Muscle of leg (tissue), 3 donors: ENCODE measurements at regions not wholly inside any gene's neighbourhood (a gene's known extent, or its start where the extent isn't known, plus 50 kb on each side); places are given as distances from the start of the nearest gene placed in this dataset.

Source experiments
- DNase-seq: peaks from one replicate; pipeline ENCODE4 v3.0.0; 2013
- H3K27ac ChIP-seq: one replicate; pipeline ENCODE4 v1.5.1; 2013; ENCODE audit warnings: mild to moderate bottlenecking, low read length, control low read depth
- H3K27me3 ChIP-seq: one replicate; pipeline ENCODE4 v1.6.1; 2013; ENCODE audit warnings: low read length; ENCODE audit not compliant: control insufficient read depth, insufficient read depth
- H3K36me3 ChIP-seq: one replicate; pipeline ENCODE4 v1.6.1; 2013; ENCODE audit warnings: low read length; ENCODE audit not compliant: control insufficient read depth, insufficient read depth
- H3K4me1 ChIP-seq: one replicate; pipeline ENCODE4 v1.6.1; 2013; ENCODE audit warnings: low read length; ENCODE audit not compliant: control insufficient read depth, insufficient read depth
- H3K4me3 ChIP-seq: one replicate; pipeline ENCODE4 v1.5.1; 2013; ENCODE audit warnings: low read length, control low read depth
- H3K9me3 ChIP-seq: replicated peaks from 2 replicates; pipeline ENCODE4 v1.6.1; 2013; ENCODE audit warnings: low read depth, low read length; ENCODE audit not compliant: control insufficient read depth
- WGBS: methylation state at CpG from one replicate; pipeline ENCODE4 v1.1.5; 2013; ENCODE audit warnings: missing lambda C conversion rate; ENCODE audit not compliant: insufficient coverage; 5-methylcytosine and 5-hydroxymethylcytosine counted together

- Histone ChIP-seq H3K4me3 (no peak overlapping the region), H3K27ac (no peak overlapping the region), H3K36me3 (no peaks in the 10 kb centered on the region), H3K4me1 (no peaks in the 10 kb centered on the region), H3K27me3 (no peaks in the 10 kb centered on the region), H3K9me3 (peaks cover 16% of the 10 kb centered on the region)
- no peak for DNase-seq
- 48% methylated on average over 2 of the region's 4 CpGs for WGBS
Measured at GRCh38 chrX:122813876-122814275, 370.2 kb upstream of the GRIA3 start.

GRCh38 chrX:122816288-122816687, 367.8 kb upstream of the GRIA3 start:
- WGBS = no CpG with 5 or more reads among the region's 1 CpG
- DNase-seq = no peak
- H3K4me3 ChIP-seq = no peak overlapping the region
- H3K36me3 ChIP-seq = no peaks in the 10 kb centered on the region
- no peaks in the 10 kb centered on the region for H3K4me1 ChIP-seq
- no peak overlapping the region for H3K27ac ChIP-seq
- H3K27me3 ChIP-seq = no peaks in the 10 kb centered on the region
- peaks cover 19% of the 10 kb centered on the region for H3K9me3 ChIP-seq

- Histone ChIP-seq H3K27ac (no peak overlapping the region), H3K4me1 (no peaks in the 10 kb centered on the region), H3K27me3 (no peaks in the 10 kb centered on the region), H3K4me3 (no peak overlapping the region), H3K36me3 (no peaks in the 10 kb centered on the region), H3K9me3 (peaks cover 19% of the 10 kb centered on the region)
- no peak for DNase-seq
- WGBS = 92% methylated on average over 9 of the region's 12 CpGs
Measured at GRCh38 chrX:122817321-122817955, 366.6 kb upstream of the GRIA3 start.

- WGBS = 62% methylated on average over 4 of the region's 4 CpGs
- Histone ChIP-seq H3K9me3 (peaks cover 19% of the 10 kb centered on the region), H3K4me1 (no peaks in the 10 kb centered on the region), H3K27me3 (no peaks in the 10 kb centered on the region), H3K4me3 (no peak overlapping the region), H3K27ac (no peak overlapping the region), H3K36me3 (no peaks in the 10 kb centered on the region)
- DNase-seq = no peak
Measured at GRCh38 chrX:122818068-122818467, 366.0 kb upstream of the GRIA3 start.

- H3K4me3 ChIP-seq = no peak overlapping the region
- H3K27ac ChIP-seq = no peak overlapping the region
- H3K9me3 ChIP-seq = no peaks in the 10 kb centered on the region
- DNase-seq = no peak
- no peaks in the 10 kb centered on the region for H3K27me3 ChIP-seq
- no CpG with 5 or more reads among the region's 6 CpGs for WGBS
- no peaks in the 10 kb centered on the region for H3K4me1 ChIP-seq
- no peaks in the 10 kb centered on the region for H3K36me3 ChIP-seq
Measured at GRCh38 chrX:122833230-122833629, 350.8 kb upstream of the GRIA3 start.

GRCh38 chrX:122835886-122836285, 348.2 kb upstream of the GRIA3 start:
- Histone ChIP-seq H3K36me3 (no peaks in the 10 kb centered on the region), H3K27me3 (no peaks in the 10 kb centered on the region), H3K4me1 (no peaks in the 10 kb centered on the region), H3K27ac (no peak overlapping the region), H3K4me3 (no peak overlapping the region), H3K9me3 (no peaks in the 10 kb centered on the region)
- DNase-seq = no peak
- no CpG with 5 or more reads among the region's 1 CpG for WGBS

- Histone ChIP-seq H3K27me3 (peaks cover 2% of the 10 kb centered on the region), H3K4me1 (no peaks in the 10 kb centered on the region), H3K9me3 (no peaks in the 10 kb centered on the region), H3K4me3 (no peak overlapping the region), H3K36me3 (no peaks in the 10 kb centered on the region), H3K27ac (no peak overlapping the region)
- WGBS = 75% methylated on average over 1 of the region's 4 CpGs
- DNase-seq = no peak
Measured at GRCh38 chrX:122850326-122850725, 333.8 kb upstream of the GRIA3 start.

GRCh38 chrX:122856205-122856604, 327.9 kb upstream of the GRIA3 start:
- H3K36me3 ChIP-seq = no peaks in the 10 kb centered on the region
- no peaks in the 10 kb centered on the region for H3K4me1 ChIP-seq
- no peak for DNase-seq
- peaks cover 2% of the 10 kb centered on the region for H3K27me3 ChIP-seq
- H3K27ac ChIP-seq = no peak overlapping the region
- no peak overlapping the region for H3K4me3 ChIP-seq
- no peaks in the 10 kb centered on the region for H3K9me3 ChIP-seq
- WGBS = 0% methylated on average over 1 of the region's 2 CpGs

GRCh38 chrX:122857734-122858133, 326.3 kb upstream of the GRIA3 start:
- Histone ChIP-seq H3K9me3 (no peaks in the 10 kb centered on the region), H3K4me1 (no peaks in the 10 kb centered on the region), H3K4me3 (no peak overlapping the region), H3K36me3 (no peaks in the 10 kb centered on the region), H3K27me3 (no peaks in the 10 kb centered on the region), H3K27ac (no peak overlapping the region)
- WGBS = no CpG with 5 or more reads among the region's 2 CpGs
- no peak for DNase-seq

- Histone ChIP-seq H3K9me3 (no peaks in the 10 kb centered on the region), H3K36me3 (no peaks in the 10 kb centered on the region), H3K27me3 (no peaks in the 10 kb centered on the region), H3K4me3 (no peak overlapping the region), H3K27ac (no peak overlapping the region), H3K4me1 (no peaks in the 10 kb centered on the region)
- whole genome bisulfite sequencing = 40% methylated on average over 1 of the region's 3 CpGs
- DNase-seq = no peak
Measured at GRCh38 chrX:122863067-122863466, 321.0 kb upstream of the GRIA3 start.

- Histone ChIP-seq H3K36me3 (no peaks in the 10 kb centered on the region), H3K4me1 (no peaks in the 10 kb centered on the region), H3K4me3 (no peak overlapping the region), H3K9me3 (no peaks in the 10 kb centered on the region), H3K27ac (no peak overlapping the region), H3K27me3 (no peaks in the 10 kb centered on the region)
- WGBS = 80% methylated on average over 1 of the region's 2 CpGs
- DNase-seq = peak; percentile 14
Measured at GRCh38 chrX:122866532-122866931, 317.5 kb upstream of the GRIA3 start.
